ENCODE measurements at regions not wholly inside any gene's neighbourhood (a gene's known extent, or its start where the extent isn't known, plus 50 kb on each side); places are given as distances from the start of the nearest gene placed in this dataset.

DNA sequence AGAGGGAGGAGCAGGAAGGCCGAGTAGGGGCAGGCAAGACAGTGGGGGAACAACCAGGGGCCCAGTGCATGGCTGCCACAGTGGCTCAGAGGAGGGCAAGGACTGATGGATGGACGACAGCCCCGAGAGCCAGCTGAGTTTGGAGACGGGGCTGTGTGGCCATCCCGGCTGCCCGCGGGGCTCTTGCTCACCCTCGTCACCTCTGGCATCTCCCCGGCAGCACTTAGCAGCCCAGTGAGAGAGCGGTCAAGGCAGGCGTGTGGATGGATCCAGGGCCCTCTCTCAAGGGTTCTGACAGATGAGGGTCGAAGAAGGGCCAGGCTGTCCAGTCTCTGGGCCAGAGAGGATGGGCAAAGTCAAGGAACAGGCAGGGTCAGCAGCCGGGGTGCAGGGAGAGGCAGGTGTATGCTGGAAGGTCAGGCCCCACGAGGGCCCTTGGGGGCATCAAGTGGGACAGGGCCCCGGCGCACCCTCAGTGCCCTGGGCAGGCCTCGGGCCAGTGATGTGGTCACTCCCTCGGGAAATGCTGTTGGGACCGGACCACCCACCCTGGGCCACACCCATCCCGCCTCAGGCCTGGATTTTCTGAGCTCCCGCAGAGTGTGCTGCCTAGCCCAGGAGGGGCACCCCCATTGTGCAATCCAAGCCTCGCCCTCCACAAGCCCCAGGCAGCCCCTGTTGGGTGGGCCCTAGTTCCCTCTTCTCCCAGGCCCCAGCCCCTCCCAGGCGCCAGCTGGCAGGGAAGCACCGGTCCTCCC is 56.4 kb upstream of the TPM4 start:
- WGBS (ENCODE audit: insufficient coverage), result 66% methylated on average over 21 of the region's 24 CpGs
- peak in 1 of 3 donors; percentile 2 for DNase-seq
- H4K20me1 ChIP-seq (ENCODE audit: insufficient read depth, low read length), result no peaks in the 10 kb centered on the region
- no peak for TF ChIP-seq CTCF (IDR thresholded peaks at IDR 0.05)
- no peak overlapping the region for H3K4me2 ChIP-seq (replicated peaks; ENCODE audit: extremely low read depth, low read length, poor library complexity, severe bottlenecking)
- no peaks in the 10 kb centered on the region for H3K79me2 ChIP-seq (ENCODE audit: insufficient read depth, low read length)
- H3K36me3 Mint-ChIP-seq, result no peaks in the 10 kb centered on the region
- no peaks in the 10 kb centered on the region for H3K9me3 ChIP-seq (replicated peaks in 1 of 2; ENCODE audit: control insufficient read depth in 1 of 2, insufficient read depth in 1 of 2, low read length in 2 of 2)
- no peak overlapping the region for H3K27ac Mint-ChIP-seq
- H3K9ac ChIP-seq (ENCODE audit: insufficient read depth, low read length, poor library complexity, severe bottlenecking), result peak overlapping the region; percentile 4
- H3K27ac ChIP-seq (ENCODE audit: low read depth in 1 of 2, low read length in 2 of 2), result no peak overlapping the region
- H3K4me1 Mint-ChIP-seq, result no peaks in the 10 kb centered on the region
- H3K4me1 ChIP-seq (ENCODE audit: control insufficient read depth in 1 of 2, insufficient read depth in 2 of 2, low read length in 2 of 2), result peaks cover 3 to 5% of the 10 kb centered on the region in 2 donors
- intact Hi-C loops (cut with micrococcal nuclease), result no loop called here
- H3K4me3 Mint-ChIP-seq, result no peak overlapping the region
- peaks cover 1 to 2% (median 1%) of the 10 kb centered on the region in 3 donors for H3K27me3 Mint-ChIP-seq (ENCODE audit: low read depth in 3 of 3)
- H2AFZ ChIP-seq (ENCODE audit: insufficient read depth, low read depth, low read length, poor library complexity, severe bottlenecking), result no peak overlapping the region
- no peaks in the 10 kb centered on the region for H3K27me3 ChIP-seq (ENCODE audit: control insufficient read depth in 2 of 2, insufficient read depth in 2 of 2, low read length in 2 of 2)
- H3K4me3 ChIP-seq (replicated peaks in 1 of 3; ENCODE audit: low read depth in 2 of 3, low read length in 3 of 3), result no peak overlapping the region
- no peaks in the 10 kb centered on the region for H3K36me3 ChIP-seq (replicated peaks in 1 of 2; ENCODE audit: control insufficient read depth in 1 of 2, insufficient read depth in 2 of 2, low read length in 2 of 2)
- peaks cover 0 to 1% (median 0%) of the 10 kb centered on the region in 7 donors for H3K9me3 Mint-ChIP-seq

DNA sequence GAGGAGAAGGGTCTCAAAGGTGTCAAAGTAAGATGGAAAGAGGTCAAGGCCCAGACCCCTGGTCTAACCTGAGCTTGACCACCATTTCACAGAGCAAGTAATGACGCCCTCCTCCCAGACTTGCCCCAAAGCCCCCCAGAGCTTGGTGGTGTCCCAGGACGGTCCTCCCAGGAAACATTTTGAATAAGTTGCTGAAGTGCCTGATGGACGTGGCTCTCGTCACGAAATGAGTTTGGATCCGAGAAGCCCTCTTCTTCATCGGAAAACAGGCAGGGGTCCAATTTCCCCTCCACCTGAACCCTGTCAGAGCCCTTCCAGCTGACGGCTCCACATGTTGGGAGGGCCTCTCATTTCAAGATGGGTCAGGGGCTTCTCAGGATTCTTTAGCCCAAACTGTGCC is 54.5 kb upstream of the TPM4 start:
- H4K20me1 ChIP-seq (ENCODE audit: insufficient read depth, low read length), result no peaks in the 10 kb centered on the region
- H3K9ac ChIP-seq (ENCODE audit: insufficient read depth, low read length, poor library complexity, severe bottlenecking), result no peak overlapping the region
- Mint-ChIP-seq H3K4me3 (no peak overlapping the region), H3K36me3 (no peaks in the 10 kb centered on the region), H3K9me3 (no peaks in the 10 kb centered on the region), H3K27ac (no peak overlapping the region), H3K27me3 (ENCODE audit: low read depth in 3 of 3) (peaks cover 1 to 2% (median 1%) of the 10 kb centered on the region in 3 donors), H3K4me1 (no peaks in the 10 kb centered on the region)
- no peak overlapping the region for H3K4me3 ChIP-seq (replicated peaks in 1 of 3; ENCODE audit: low read depth in 2 of 3, low read length in 3 of 3)
- no peaks in the 10 kb centered on the region for H3K79me2 ChIP-seq (ENCODE audit: insufficient read depth, low read length)
- no peak for TF ChIP-seq CTCF (IDR thresholded peaks at IDR 0.05)
- H3K27ac ChIP-seq (ENCODE audit: low read depth in 1 of 2, low read length in 2 of 2), result no peak overlapping the region
- WGBS (ENCODE audit: insufficient coverage), result 95% methylated on average over 6 of the region's 8 CpGs
- H3K4me1 ChIP-seq (ENCODE audit: control insufficient read depth in 1 of 2, insufficient read depth in 2 of 2, low read length in 2 of 2), result peaks cover 3 to 5% of the 10 kb centered on the region in 2 donors
- no peaks in the 10 kb centered on the region for H3K36me3 ChIP-seq (replicated peaks in 1 of 2; ENCODE audit: control insufficient read depth in 1 of 2, insufficient read depth in 2 of 2, low read length in 2 of 2)
- H3K9me3 ChIP-seq (replicated peaks in 1 of 2; ENCODE audit: control insufficient read depth in 1 of 2, insufficient read depth in 1 of 2, low read length in 2 of 2), result no peaks in the 10 kb centered on the region
- no peak for DNase-seq
- intact Hi-C loops (cut with micrococcal nuclease), result no loop called here
- no peak overlapping the region for H3K4me2 ChIP-seq (replicated peaks; ENCODE audit: extremely low read depth, low read length, poor library complexity, severe bottlenecking)
- no peak overlapping the region for H2AFZ ChIP-seq (ENCODE audit: insufficient read depth, low read depth, low read length, poor library complexity, severe bottlenecking)
- H3K27me3 ChIP-seq (ENCODE audit: control insufficient read depth in 2 of 2, insufficient read depth in 2 of 2, low read length in 2 of 2), result no peaks in the 10 kb centered on the region
